Activated naive CD8-positive, alpha-beta T cell treated with anti-CD3 and anti-CD28 coated beads for 36 hours (primary cell): ENCODE measurements at regions not wholly inside any gene's neighbourhood (a gene's known extent, or its start where the extent isn't known, plus 50 kb on each side); places are given as distances from the start of the nearest gene placed in this dataset.
"Not testable (repeated sequence)": the region's sequence is repeated elsewhere in the genome, so short reads cannot be mapped to it uniquely, and the experiment has no call there.

ENCODE experiments used
- DNase-seq: peaks from one replicate; pipeline ENCODE4 v3.0.0; 2021
- H3K27ac Mint-ChIP-seq: one replicate; pipeline ENCODE4 v1.8.0; 2022; ENCODE audit warnings: mild to moderate bottlenecking, moderate library complexity, mixed read lengths
- H3K27me3 Mint-ChIP-seq: one replicate; pipeline ENCODE4 v1.8.0; 2022; ENCODE audit warnings: mild to moderate bottlenecking, mixed read lengths
- H3K36me3 Mint-ChIP-seq: one replicate; pipeline ENCODE4 v1.8.0; 2021; ENCODE audit warnings: mild to moderate bottlenecking, mixed read lengths
- H3K4me1 Mint-ChIP-seq: one replicate; pipeline ENCODE4 v1.8.0; 2021; ENCODE audit warnings: mixed read lengths
- H3K4me3 Mint-ChIP-seq: one replicate; pipeline ENCODE4 v1.8.0; 2022; ENCODE audit warnings: mild to moderate bottlenecking, moderate library complexity, mixed read lengths
- H3K9me3 Mint-ChIP-seq: one replicate; pipeline ENCODE4 v1.8.0; 2022; ENCODE audit warnings: mixed read lengths

- H3K4me1 Mint-ChIP-seq, result no peaks in the 10 kb centered on the region
- H3K27me3 Mint-ChIP-seq, result peaks cover 31% of the 10 kb centered on the region
- H3K9me3 Mint-ChIP-seq, result no peaks in the 10 kb centered on the region
- no peak overlapping the region for H3K4me3 Mint-ChIP-seq
- DNase-seq, result no peak
- H3K27ac Mint-ChIP-seq, result no peak overlapping the region
- no peaks in the 10 kb centered on the region for H3K36me3 Mint-ChIP-seq
These were observed 268.5 kb upstream of the EXOC2 start for GRCh38 chr6:961407-961960.

GRCh38 chr6:960356-960755, 267.4 kb upstream of the EXOC2 start:
- Mint-ChIP-seq H3K27ac (no peak overlapping the region), H3K36me3 (no peaks in the 10 kb centered on the region), H3K27me3 (peaks cover 34% of the 10 kb centered on the region), H3K4me3 (no peak overlapping the region), H3K4me1 (no peaks in the 10 kb centered on the region), H3K9me3 (no peaks in the 10 kb centered on the region)
- no peak for DNase-seq

- Mint-ChIP-seq H3K4me1 (no peaks in the 10 kb centered on the region), H3K36me3 (no peaks in the 10 kb centered on the region), H3K27me3 (peaks cover 42% of the 10 kb centered on the region), H3K27ac (no peak overlapping the region), H3K4me3 (no peak overlapping the region), H3K9me3 (no peaks in the 10 kb centered on the region)
- DNase-seq, result no peak
These were observed 265.5 kb upstream of the EXOC2 start for GRCh38 chr6:958488-958887.

- no peaks in the 10 kb centered on the region for H3K4me1 Mint-ChIP-seq
- DNase-seq, result no peak
- peaks cover 36% of the 10 kb centered on the region for H3K27me3 Mint-ChIP-seq
- no peaks in the 10 kb centered on the region for H3K9me3 Mint-ChIP-seq
- no peak overlapping the region for H3K4me3 Mint-ChIP-seq
- no peak overlapping the region for H3K27ac Mint-ChIP-seq
- H3K36me3 Mint-ChIP-seq, result no peaks in the 10 kb centered on the region
These were observed 258.7 kb upstream of the EXOC2 start for GRCh38 chr6:951399-952181.

GRCh38 chr6:947235-947934, 254.4 kb upstream of the EXOC2 start:
- H3K27ac Mint-ChIP-seq, result no peak overlapping the region
- no peaks in the 10 kb centered on the region for H3K4me1 Mint-ChIP-seq

GRCh38 chr6:946546-946945, 253.6 kb upstream of the EXOC2 start:
- Mint-ChIP-seq H3K27ac (no peak overlapping the region), H3K9me3 (peaks cover 3% of the 10 kb centered on the region), H3K36me3 (no peaks in the 10 kb centered on the region), H3K4me1 (no peaks in the 10 kb centered on the region), H3K27me3 (peaks cover 15% of the 10 kb centered on the region), H3K4me3 (no peak overlapping the region)
- DNase-seq, result no peak

More at GRCh38 chr6:947235-947934, 254.4 kb upstream of the EXOC2 start:
- DNase-seq, result no peak
- no peak overlapping the region for H3K4me3 Mint-ChIP-seq
- peaks cover 3% of the 10 kb centered on the region for H3K9me3 Mint-ChIP-seq
- H3K36me3 Mint-ChIP-seq, result no peaks in the 10 kb centered on the region
- H3K27me3 Mint-ChIP-seq, result peaks cover 8% of the 10 kb centered on the region

GRCh38 chr6:939526-940252, 246.8 kb upstream of the EXOC2 start:
- Mint-ChIP-seq H3K4me1 (no peaks in the 10 kb centered on the region), H3K36me3 (no peaks in the 10 kb centered on the region), H3K27ac (no peak overlapping the region), H3K4me3 (no peak overlapping the region), H3K9me3 (peaks cover 4% of the 10 kb centered on the region), H3K27me3 (peaks cover 29% of the 10 kb centered on the region)
- DNase-seq, result no peak

- no peak for DNase-seq
- H3K9me3 Mint-ChIP-seq, result peaks cover 1% of the 10 kb centered on the region
- no peaks in the 10 kb centered on the region for H3K4me1 Mint-ChIP-seq
- H3K36me3 Mint-ChIP-seq, result no peaks in the 10 kb centered on the region
- peaks cover 29% of the 10 kb centered on the region for H3K27me3 Mint-ChIP-seq
- H3K27ac Mint-ChIP-seq, result no peak overlapping the region
- H3K4me3 Mint-ChIP-seq, result no peak overlapping the region
These were observed 246.0 kb upstream of the EXOC2 start for GRCh38 chr6:938916-939315.

- no peak overlapping the region for H3K27ac Mint-ChIP-seq
- no peaks in the 10 kb centered on the region for H3K4me1 Mint-ChIP-seq
- peaks cover 29% of the 10 kb centered on the region for H3K27me3 Mint-ChIP-seq
- H3K36me3 Mint-ChIP-seq, result no peaks in the 10 kb centered on the region
- no peak for DNase-seq
- peaks cover 1% of the 10 kb centered on the region for H3K9me3 Mint-ChIP-seq
- H3K4me3 Mint-ChIP-seq, result no peak overlapping the region
These were observed 245.4 kb upstream of the EXOC2 start for GRCh38 chr6:938271-938905.

- peaks cover 20% of the 10 kb centered on the region for H3K27me3 Mint-ChIP-seq
- H3K9me3 Mint-ChIP-seq, result peaks cover 1% of the 10 kb centered on the region
- H3K4me3 Mint-ChIP-seq, result no peak overlapping the region
- DNase-seq, result no peak
- no peaks in the 10 kb centered on the region for H3K36me3 Mint-ChIP-seq
- no peaks in the 10 kb centered on the region for H3K4me1 Mint-ChIP-seq
- H3K27ac Mint-ChIP-seq, result no peak overlapping the region
These were observed 242.6 kb upstream of the EXOC2 start for GRCh38 chr6:935582-935981.

GRCh38 chr6:934686-935085, 241.7 kb upstream of the EXOC2 start:
- DNase-seq, result no peak
- Mint-ChIP-seq H3K27me3 (peaks cover 20% of the 10 kb centered on the region), H3K4me1 (no peaks in the 10 kb centered on the region)

GRCh38 chr6:931919-932318, 239.0 kb upstream of the EXOC2 start:
- H3K4me3 Mint-ChIP-seq, H3K27ac Mint-ChIP-seq, H3K36me3 Mint-ChIP-seq, H3K27me3 Mint-ChIP-seq, H3K4me1 Mint-ChIP-seq, H3K9me3 Mint-ChIP-seq, DNase-seq: not testable (repeated sequence)

More at GRCh38 chr6:934686-935085, 241.7 kb upstream of the EXOC2 start:
- H3K9me3 Mint-ChIP-seq, result peaks cover 1% of the 10 kb centered on the region
- no peaks in the 10 kb centered on the region for H3K36me3 Mint-ChIP-seq
- no peak overlapping the region for H3K4me3 Mint-ChIP-seq
- no peak overlapping the region for H3K27ac Mint-ChIP-seq

- H3K27me3 Mint-ChIP-seq, result peaks cover 19% of the 10 kb centered on the region
- no peak overlapping the region for H3K27ac Mint-ChIP-seq
- no peak overlapping the region for H3K4me3 Mint-ChIP-seq
- DNase-seq, result no peak
- peaks cover 3% of the 10 kb centered on the region for H3K9me3 Mint-ChIP-seq
- no peaks in the 10 kb centered on the region for H3K36me3 Mint-ChIP-seq
- no peaks in the 10 kb centered on the region for H3K4me1 Mint-ChIP-seq
These were observed 234.2 kb upstream of the EXOC2 start for GRCh38 chr6:927157-927556.

GRCh38 chr6:925656-926213, 232.8 kb upstream of the EXOC2 start:
- Mint-ChIP-seq H3K4me3 (no peak overlapping the region), H3K9me3 (peaks cover 10% of the 10 kb centered on the region)
- no peak for DNase-seq

More at GRCh38 chr6:925656-926213, 232.8 kb upstream of the EXOC2 start:
- Mint-ChIP-seq H3K27ac (no peak overlapping the region), H3K36me3 (no peaks in the 10 kb centered on the region), H3K4me1 (no peaks in the 10 kb centered on the region), H3K27me3 (peaks cover 19% of the 10 kb centered on the region)
